ENCODE measurements at regions not wholly inside any gene's neighbourhood (a gene's known extent, or its start where the extent isn't known, plus 50 kb on each side); places are given as distances from the start of the nearest gene placed in this dataset.

DNA sequence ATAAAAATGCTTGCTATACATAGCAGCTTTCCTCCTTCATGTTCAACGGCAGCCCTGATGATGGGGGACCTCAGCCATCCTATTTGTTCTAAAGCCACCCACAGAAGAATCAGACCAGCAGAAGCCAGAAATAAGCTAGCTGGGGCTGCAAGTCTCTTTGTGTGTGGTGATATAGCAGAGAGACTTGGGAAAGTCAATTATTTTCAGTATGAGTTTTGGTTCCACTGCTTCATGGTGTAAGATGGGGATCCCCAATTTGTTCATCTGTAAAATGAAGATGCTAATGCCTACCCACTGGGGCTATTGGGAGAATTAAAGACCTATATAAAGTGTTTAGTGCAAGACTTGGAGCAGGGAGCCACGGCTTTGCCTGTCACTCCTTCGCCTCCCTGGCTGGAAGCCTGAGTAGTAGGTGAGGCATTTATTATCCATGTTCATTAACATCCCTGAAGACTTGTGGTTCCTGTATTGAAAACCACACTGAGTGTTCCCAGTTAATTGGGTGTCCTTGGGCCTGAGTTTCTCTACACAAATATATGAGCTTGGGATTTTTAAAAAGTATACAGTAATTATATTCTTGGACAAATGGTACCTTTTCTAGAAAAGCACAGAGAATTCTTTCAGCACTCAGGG lies 210.1 kb upstream of the SLC24A2 start:
- Histone ChIP-seq H2AK5ac (ENCODE audit: low read depth, low read length) (no peak overlapping the region), H3K79me2 (ENCODE audit: control insufficient read depth in 1 of 2, insufficient read depth in 2 of 2, low read length in 2 of 2) (no peaks in the 10 kb centered on the region), H3K56ac (replicated peaks; ENCODE audit: insufficient read length, low read depth, low read length) (no peak overlapping the region), H2AFZ (ENCODE audit: low read length) (no peak overlapping the region), H3K9me3 (ENCODE audit: insufficient read depth in 2 of 2, low read depth in 1 of 2, low read length in 1 of 2) (no peaks in the 10 kb centered on the region), H3K4me1 (replicated peaks in 1 of 4; ENCODE audit: control insufficient read depth in 3 of 4, insufficient read depth in 4 of 4, low read length in 3 of 4) (peaks cover 0 to 5% (median 2%) of the 10 kb centered on the region in 4 experiments; a peak in 4 of 7 replicates), H3K4me3 (ENCODE audit: extremely low read depth in 1 of 4, insufficient read depth in 2 of 4, low read depth in 3 of 4, low read length in 4 of 4) (no peak overlapping the region), H3K18ac (ENCODE audit: extremely low read depth, low read length) (no peak overlapping the region), H2BK20ac (ENCODE audit: low read length) (no peak overlapping the region), H4K5ac (ENCODE audit: insufficient read length, low read depth, low read length) (no peak overlapping the region), H3K4ac (replicated peaks; ENCODE audit: insufficient read length, low read depth, low read length) (no peak overlapping the region), H2BK120ac (replicated peaks; ENCODE audit: low read depth, low read length) (no peak overlapping the region), H4K8ac (ENCODE audit: extremely low read depth, insufficient read depth, low read length) (no peak overlapping the region), H2BK5ac (ENCODE audit: low read depth, low read length) (no peak overlapping the region), H3K23me2 (ENCODE audit: low read depth, low read length) (no peaks in the 10 kb centered on the region), H3K14ac (ENCODE audit: insufficient read length) (no peak overlapping the region), H2BK12ac (ENCODE audit: low read depth, low read length) (no peak overlapping the region), H3K4me2 (ENCODE audit: insufficient read depth in 1 of 2, low read depth in 2 of 2, low read length in 2 of 2) (no peak overlapping the region), H4K20me1 (replicated peaks in 1 of 2; ENCODE audit: control insufficient read depth in 1 of 2, insufficient read depth in 2 of 2, low read length in 2 of 2) (no peaks in the 10 kb centered on the region), H3K27me3 (replicated peaks in 1 of 4; ENCODE audit: control insufficient read depth in 3 of 4, extremely low read depth in 1 of 4, insufficient read depth in 3 of 4, low read length in 3 of 4) (no peaks in the 10 kb centered on the region), H3K9ac (replicated peaks in 1 of 4; ENCODE audit: extremely low read depth in 1 of 4, low read depth in 3 of 4, low read length in 3 of 4) (no peak overlapping the region), H4K91ac (replicated peaks; ENCODE audit: insufficient read length, low read length) (no peak overlapping the region), H3K23ac (ENCODE audit: insufficient read length) (no peak overlapping the region), H3K36me3 (ENCODE audit: control insufficient read depth in 2 of 4, insufficient read depth in 4 of 4, low read length in 3 of 4) (no peaks in the 10 kb centered on the region), H2BK15ac (ENCODE audit: low read length) (no peak overlapping the region), H3K79me1 (ENCODE audit: low read depth, low read length) (no peaks in the 10 kb centered on the region), H3K27ac (ENCODE audit: low read depth, low read length) (no peak overlapping the region)
- no peak for FAIRE-seq
- ChIA-PET CTCF (ENCODE audit: partially characterized antibody) (interaction anchor here (1.5 kb wide), 1 partner anchor 11 kb away, joined by 3 read pairs; no protein-coding TSS in a partner anchor), POLR2A (ENCODE audit: partially characterized antibody) (no interaction called here)
- no peak for DNase-seq (ENCODE audit: low read depth in 1 of 2, low spot score in 2 of 2)
- 69% methylated on average over 3 of the region's 3 CpGs; no CpG with 5 or more reads in 1 of the 2 experiments for WGBS, 2 experiments (ENCODE audit: extremely low coverage in 1 of 2, insufficient coverage in 1 of 2, insufficient read length in 1 of 2, insufficient replicate concordance in 2 of 2, low coverage in 1 of 2, low lambda C conversion rate in 2 of 2, missing lambda C conversion rate in 1 of 2)
- TF ChIP-seq BACH1 (IDR thresholded peaks at IDR 0.05; ENCODE audit: low read length) = no peak
- TF ChIP-seq BCL11A (IDR thresholded peaks at IDR 0.05; ENCODE audit: low read depth in 2 of 2, low read length in 2 of 2) = no peak
- no peak for TF ChIP-seq GTF2F1 (IDR thresholded peaks at IDR 0.05; ENCODE audit: borderline replicate concordance, low read depth, low read length)
- no peak for TF ChIP-seq CEBPB (IDR thresholded peaks at IDR 0.05; ENCODE audit: low read depth, low read length)
- TF ChIP-seq SAP30 (IDR thresholded peaks at IDR 0.05; ENCODE audit: insufficient read depth, insufficient replicate concordance, low read length) = no peak
- no peak for TF ChIP-seq RBBP5 (IDR thresholded peaks at IDR 0.05; ENCODE audit: borderline replicate concordance, low read depth, low read length)
- TF ChIP-seq CHD1 (IDR thresholded peaks at IDR 0.05; ENCODE audit: low read depth, low read length) = no peak
- TF ChIP-seq RXRA (IDR thresholded peaks at IDR 0.05; ENCODE audit: insufficient read depth, low read depth, low read length) = no peak
- no peak for TF ChIP-seq E2F6 (IDR thresholded peaks at IDR 0.05)
- TF ChIP-seq, protein P1, sequence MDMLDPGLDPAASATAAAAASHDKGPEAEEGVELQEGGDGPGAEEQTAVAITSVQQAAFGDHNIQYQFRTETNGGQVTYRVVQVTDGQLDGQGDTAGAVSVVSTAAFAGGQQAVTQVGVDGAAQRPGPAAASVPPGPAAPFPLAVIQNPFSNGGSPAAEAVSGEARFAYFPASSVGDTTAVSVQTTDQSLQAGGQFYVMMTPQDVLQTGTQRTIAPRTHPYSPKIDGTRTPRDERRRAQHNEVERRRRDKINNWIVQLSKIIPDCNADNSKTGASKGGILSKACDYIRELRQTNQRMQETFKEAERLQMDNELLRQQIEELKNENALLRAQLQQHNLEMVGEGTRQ (IDR thresholded peaks at IDR 0.05; ENCODE audit: low read length) = no peak

Measured in H1 (cell line).